NCI-H524 treated with DMSO at 0.1 percent for 48 hours (cell line): ENCODE measurements at regions not wholly inside any gene's neighbourhood (a gene's known extent, or its start where the extent isn't known, plus 50 kb on each side); places are given as distances from the start of the nearest gene placed in this dataset.

Experiments
- DNase-seq: peaks from one replicate; lab custom pipeline; 2025; lab: John Stamatoyannopoulos, UW

DNA sequence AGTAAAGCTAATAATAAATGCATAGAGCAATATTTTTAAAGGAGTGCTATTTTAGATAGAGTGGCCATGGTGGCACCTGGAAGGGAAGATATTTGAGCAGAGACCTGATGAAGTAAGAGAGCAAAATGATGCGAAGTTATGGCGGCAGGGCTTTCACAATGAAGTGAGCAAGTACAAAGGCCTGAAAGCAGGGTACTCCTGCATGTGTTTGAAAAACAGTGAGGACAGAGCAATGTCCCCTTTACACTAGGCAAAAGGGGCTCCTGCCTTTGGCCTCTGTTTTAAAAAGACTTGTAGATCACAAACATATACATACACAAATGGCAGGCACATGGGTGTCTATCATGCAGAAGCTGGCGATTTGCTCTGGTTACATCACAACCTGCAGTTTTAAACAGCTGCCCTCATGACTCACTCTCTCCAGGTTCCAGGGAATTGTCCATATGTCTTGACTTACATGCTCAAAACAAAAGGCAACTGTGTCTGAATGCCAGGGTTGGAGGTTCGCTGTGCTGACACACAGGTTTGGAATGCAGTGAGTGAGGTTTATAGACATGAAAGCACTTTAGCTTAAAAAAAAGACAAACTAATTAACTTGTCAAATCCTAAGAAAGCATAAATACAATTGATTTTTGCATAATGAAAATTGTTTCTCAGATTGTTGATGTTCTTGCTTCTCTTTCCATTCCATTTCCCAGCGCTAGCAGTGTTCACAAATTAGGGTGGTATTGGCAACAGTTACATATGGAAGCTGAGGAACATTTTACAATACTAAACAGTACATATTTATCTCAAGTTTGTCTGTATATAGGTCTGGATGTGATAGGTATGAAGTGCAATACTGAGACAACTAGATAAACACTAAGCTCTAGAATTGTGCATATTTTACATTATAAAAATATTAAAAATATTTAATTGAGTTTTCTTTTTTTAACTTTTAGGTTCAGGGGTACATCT, 313.9 kb downstream of the BARHL2 start:
- no peak for DNase-seq

- no peak for DNase-seq
Observed at GRCh38 chr1:90400131-90400530, 317.0 kb downstream of the BARHL2 start.

DNA sequence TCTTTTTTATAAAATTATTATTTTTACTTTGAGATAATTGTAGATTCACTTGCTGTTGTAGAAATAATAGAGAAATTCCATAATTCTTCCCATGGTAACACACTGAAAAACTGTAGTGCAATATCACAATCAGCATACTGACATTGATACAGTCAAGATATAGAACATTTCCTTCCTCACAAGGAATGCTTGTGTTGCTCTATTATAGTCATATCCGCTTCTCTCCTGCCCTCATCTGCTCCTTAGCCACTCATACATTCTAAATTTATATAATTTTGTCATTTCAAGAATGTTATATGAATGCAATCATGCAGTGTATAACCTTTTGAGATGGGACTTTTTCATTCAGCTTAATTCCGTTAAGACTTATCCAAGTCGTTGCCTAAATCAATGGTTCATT, 320.2 kb downstream of the BARHL2 start:
- DNase-seq, result no peak

GRCh38 chr1:90394247-90394646, 322.9 kb downstream of the BARHL2 start:
- DNase-seq, result no peak

DNA sequence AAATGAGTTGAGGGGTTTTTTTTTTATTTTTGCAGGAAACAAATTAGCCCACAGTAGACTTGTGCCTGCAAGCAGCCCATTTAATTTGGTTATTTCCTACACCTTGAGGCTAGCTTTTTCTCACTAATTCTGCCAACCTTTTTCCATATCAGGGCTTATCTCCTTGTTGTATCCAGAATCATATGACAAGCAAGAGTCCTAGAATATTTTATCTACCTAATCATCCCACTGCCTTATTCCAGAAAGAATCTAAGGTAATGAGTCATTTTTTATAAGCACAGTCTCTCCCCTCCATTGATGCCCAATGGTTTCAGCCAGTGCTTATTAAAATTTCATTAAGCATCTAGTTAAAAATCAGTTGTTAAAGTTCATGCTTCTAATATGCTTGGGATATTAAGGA, 324.1 kb downstream of the BARHL2 start:
- DNase-seq, result no peak

- DNase-seq, result no peak
Observed at GRCh38 chr1:90391126-90391525, 326.0 kb downstream of the BARHL2 start.

GRCh38 chr1:90387805-90388204, 329.3 kb downstream of the BARHL2 start:
- DNase-seq, result no peak

DNA sequence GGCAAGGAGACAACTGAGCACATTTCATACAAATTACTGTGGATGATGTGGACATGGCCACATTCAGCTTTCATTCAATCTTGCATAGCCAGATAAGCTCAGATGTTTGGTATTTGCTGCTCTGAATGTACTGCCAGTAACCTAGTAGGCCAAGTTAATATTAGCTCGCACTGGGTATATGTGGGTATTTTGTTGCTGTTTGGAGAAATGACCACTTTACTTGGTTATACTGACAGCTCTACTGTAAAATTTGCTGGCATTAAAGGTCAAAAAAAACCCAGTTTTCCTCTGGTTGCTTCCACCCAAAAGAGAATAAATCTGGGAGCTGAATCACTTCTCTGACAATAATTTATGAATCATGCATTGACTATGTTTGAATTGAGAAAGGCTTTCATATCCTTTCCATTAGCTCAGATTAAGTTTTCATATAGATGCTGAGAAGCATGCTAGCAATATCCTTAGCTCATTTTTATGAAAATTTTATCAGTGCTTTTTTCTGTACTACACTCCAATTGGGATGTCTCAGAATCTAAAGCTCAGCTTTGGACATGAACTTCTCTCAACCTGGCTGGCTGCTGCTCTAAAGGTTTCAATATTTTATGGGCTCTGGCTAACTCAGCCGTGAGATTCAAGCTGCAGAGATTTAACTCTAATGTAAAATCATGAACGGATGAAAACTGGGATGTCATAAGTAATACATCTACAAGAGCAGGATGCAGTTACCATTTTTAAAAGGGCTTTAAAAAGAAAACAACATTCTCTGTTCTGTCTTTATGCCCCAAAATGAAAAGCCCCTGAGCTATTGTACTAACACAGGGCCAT, 330.0 kb downstream of the BARHL2 start:
- DNase-seq, result no peak

- DNase-seq, result no peak
Observed at GRCh38 chr1:90384193-90384592, 332.9 kb downstream of the BARHL2 start.

DNA sequence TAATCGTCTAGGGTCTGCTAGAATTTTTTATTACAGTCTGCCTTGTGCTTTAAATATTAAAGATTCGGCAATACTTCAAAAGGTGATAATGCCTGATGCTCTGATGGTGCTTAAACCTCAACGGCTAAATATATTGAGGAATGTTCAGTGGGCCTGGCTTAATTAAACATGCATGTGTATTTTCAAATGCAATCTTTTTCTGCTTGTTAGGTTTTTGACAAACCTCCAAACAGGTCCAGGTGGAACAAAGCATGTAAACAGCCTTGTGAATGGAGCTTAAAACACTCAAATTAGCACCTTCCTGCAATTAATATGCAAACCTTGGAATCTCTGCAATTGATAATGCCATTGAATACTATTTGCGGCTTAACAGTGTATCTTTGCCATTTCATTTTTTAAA, 334.9 kb downstream of the BARHL2 start:
- no peak for DNase-seq

- no peak for DNase-seq
Observed at GRCh38 chr1:90381598-90381997, 335.5 kb downstream of the BARHL2 start.

DNA sequence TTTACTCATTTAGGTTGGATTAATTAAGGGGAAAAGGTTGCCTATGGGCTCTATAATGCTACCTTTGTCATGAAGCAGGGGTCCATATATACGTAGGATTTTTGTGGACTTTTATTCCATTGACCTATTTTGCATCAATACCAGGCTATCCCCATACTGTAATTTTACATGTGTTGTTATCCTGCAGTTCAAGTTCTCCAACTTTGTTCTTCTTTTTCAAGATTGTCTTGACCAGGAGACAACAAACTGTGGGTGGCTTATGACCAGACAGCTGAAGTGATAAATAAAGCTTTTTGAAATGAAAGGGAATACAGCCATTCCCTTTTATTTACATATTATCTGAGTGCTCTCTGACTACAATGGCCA, 345.7 kb downstream of the BARHL2 start:
- no peak for DNase-seq

GRCh38 chr1:90370686-90371447, 346.2 kb downstream of the BARHL2 start:
- no peak for DNase-seq

DNA sequence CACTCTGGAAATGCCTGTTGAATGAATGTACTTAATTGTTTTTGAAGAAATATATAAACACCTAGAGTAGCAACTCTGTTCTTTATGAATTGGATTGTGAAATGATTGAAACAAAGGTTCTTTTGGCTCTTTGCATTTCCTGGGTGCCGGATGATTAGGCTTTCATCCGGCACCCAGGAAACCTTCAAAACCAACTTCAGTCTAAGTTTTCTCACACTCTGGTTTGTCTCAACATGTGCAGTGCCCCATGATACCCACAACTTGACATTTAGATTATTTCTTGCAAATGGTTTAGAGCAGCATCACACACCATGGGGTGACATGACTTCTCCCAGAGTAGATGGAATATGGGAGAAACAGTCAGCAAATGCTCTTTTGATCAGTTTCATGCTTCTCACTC, 354.9 kb downstream of the BARHL2 start:
- no peak for DNase-seq

DNA sequence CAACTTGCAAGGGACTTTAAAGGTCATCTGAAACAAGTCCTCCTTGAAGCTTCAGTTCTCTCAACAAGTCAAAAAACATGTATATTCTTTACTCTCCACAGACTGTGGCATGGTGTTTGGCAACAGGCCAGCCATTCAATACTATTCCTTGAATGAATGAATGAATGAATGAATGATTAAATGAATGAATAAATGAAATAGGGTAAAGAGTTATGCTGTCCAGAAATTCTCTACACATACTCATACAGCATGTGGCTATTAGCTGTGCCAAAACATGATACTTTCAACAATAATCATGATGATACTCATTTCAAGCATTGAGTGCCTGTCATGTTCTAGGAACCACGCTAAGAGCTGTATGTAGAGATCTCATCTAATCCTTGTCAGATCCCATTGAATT, 356.1 kb downstream of the BARHL2 start:
- DNase-seq, result no peak

DNA sequence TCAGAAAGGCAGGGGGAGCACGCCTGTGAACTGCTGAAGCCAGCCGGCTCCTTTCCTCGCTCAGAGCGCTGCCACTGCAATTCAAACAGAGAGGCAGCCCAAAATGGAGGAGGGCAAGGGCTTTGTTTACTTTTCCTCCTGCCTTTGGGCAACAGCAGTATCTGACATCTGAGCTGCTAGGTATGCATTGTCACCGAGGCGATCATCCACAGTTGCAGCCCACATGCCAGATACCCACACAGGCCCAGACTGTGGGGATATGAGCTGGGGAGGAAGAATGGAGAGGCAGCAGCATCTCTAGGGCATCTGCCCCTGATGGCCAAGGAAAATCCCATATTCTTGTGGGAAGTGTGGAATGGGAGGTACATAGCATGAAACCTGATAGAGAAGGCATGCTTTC, 357.1 kb downstream of the BARHL2 start:
- no peak for DNase-seq

GRCh38 chr1:90358448-90358847, 358.7 kb downstream of the BARHL2 start:
- no peak for DNase-seq

DNA sequence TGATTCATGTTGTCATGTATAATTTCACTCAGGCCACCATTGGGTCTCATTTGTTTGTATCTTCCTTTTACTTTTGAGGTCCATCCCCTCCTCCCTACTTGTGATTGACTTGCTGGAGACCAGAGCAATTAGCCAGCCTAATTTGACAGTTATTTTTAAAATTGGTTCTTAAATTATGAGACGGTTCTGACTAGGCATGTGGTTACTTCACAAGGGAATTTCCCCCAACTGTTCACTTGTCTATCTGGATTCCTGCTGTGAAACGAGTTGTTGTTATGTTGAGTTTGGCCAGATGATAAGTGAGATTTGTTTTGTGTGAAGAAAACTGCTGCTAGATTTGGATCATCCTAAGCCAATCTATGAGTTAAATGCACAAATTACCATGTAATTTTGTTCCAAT, 359.1 kb downstream of the BARHL2 start:
- DNase-seq, result no peak

DNA sequence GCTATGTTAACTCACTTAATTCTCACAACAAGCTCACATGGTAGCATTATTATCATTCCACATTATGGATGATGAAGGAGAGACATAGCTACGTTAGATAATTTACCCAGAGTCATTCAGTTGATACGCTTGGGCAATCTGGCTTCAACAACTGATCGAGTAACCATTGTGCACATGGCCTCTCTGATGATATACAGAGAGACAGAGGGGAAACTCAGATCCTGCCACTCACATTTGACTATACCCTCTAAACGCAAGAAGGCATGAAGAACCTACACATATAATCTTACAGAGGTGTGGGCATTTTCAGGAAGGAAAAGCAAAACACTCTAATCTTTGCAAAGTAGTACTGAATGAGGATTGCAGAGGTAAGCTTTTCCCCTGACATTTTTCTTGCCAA, 360.1 kb downstream of the BARHL2 start:
- DNase-seq, result no peak

GRCh38 chr1:90356101-90356500, 361.0 kb downstream of the BARHL2 start:
- no peak for DNase-seq

DNA sequence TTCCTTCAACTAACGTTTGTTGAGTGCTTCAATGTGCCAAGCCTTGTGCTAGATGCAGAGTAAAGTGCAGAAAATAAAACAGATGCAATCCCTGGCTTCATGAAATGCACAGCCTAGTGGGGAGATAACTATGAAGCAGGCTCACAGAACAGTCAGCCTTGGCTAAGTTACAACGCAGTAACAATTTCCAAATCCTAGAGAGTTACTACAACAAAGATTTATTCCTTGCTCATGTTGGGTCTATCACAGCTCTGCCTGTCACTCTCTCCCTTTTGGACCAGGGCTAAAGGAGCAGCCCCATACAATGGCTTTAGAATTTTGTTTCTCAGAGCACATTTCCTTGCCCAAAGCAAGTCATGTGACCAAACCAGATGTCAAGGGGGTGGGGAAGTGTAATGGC, 359.8 kb downstream of the ZNF326 start:
- DNase-seq, result no peak

- DNase-seq, result no peak
Observed at GRCh38 chr1:90351019-90351418, 356.1 kb downstream of the ZNF326 start.
